K562 (cell line): ENCODE measurements at regions not wholly inside any gene's neighbourhood (a gene's known extent, or its start where the extent isn't known, plus 50 kb on each side); places are given as distances from the start of the nearest gene placed in this dataset.

Experiments
- ATAC-seq: fragments of 200-7000 bp; cut with Tn5 transposase; 3 replicates; pipeline ENCODE4 v1.9.1; 2020; ENCODE audit warnings: moderate library complexity
- BruUV-seq: library from RNA; stranded (reverse); fragments of 400-500 nt; replicated peaks from 2 replicates; lab custom pipeline; 2021; lab: Mats Ljungman, UMichigan
- CTCF ChIA-PET: fragments of 300-600 bp; formaldehyde crosslinking; extraction: SDS; loops from one replicate; lab custom pipeline; 2021; ENCODE audit warnings: low intra/inter-chr PET ratio; lab: Yijun Ruan, JAX
- POLR2A ChIA-PET: fragments of 300-600, 350-650 bp; sonication (Branson Sonifier 250); formaldehyde crosslinking; extraction: SDS; loops from one replicate; lab custom pipeline; 2021; ENCODE audit warnings: antibody characterized with exemption, inconsistent platforms; lab: Yijun Ruan, JAX
- DNase-seq, 4 experiments: peaks; one replicate each; pipeline versions ENCODE4 v3.0.0 to v3.0.0-alpha.2; 2011 to 2018; ENCODE audit warnings: low spot score in 3 of 4, mixed read lengths in 3 of 4; ENCODE audit errors: extremely low read depth in 1 of 4
- FAIRE-seq: peaks from 2 replicates; lab custom pipeline; 2011; peaks lifted over from hg19 to GRCh38; lab: Jason Lieb, UNC
- H2AFZ ChIP-seq: 2 replicates; pipeline ENCODE4 v1.6.0; 2011; ENCODE audit warnings: low read depth, low read length, control low read depth, inconsistent platforms
- H3K27ac ChIP-seq: fragments of 200-600 bp; 3 replicates; pipeline ENCODE4 v1.8.0; 2011; ENCODE audit warnings: low read depth, mild to moderate bottlenecking, control low read depth, inconsistent platforms, low read length, moderate library complexity, mixed read lengths; ENCODE audit errors: extremely low read depth
- H3K27me3 ChIP-seq, 2 experiments: fragments of 300-600 bp in 1 of 2; 2 replicates in 1 of 2; 3 replicates in 1 of 2; pipeline versions ENCODE4 v1.6.0 to v1.8.0; 2011; ENCODE audit warnings: inconsistent platforms in 2 of 2, low read length in 2 of 2, mild to moderate bottlenecking in 1 of 2, mixed read lengths in 1 of 2, moderate library complexity in 1 of 2; ENCODE audit not compliant: control insufficient read depth in 2 of 2, insufficient read depth in 2 of 2
- H3K36me3 ChIP-seq: fragments of 300-600 bp; 3 replicates; pipeline ENCODE4 v1.8.0; 2011; ENCODE audit warnings: mild to moderate bottlenecking, low read length, inconsistent platforms; ENCODE audit not compliant: control insufficient read depth, insufficient read depth
- H3K4me1 ChIP-seq, 2 experiments: fragments of 200-600 bp in 1 of 2; replicated peaks in 1 of 2; 2 replicates in 1 of 2; 3 replicates in 1 of 2; pipeline versions ENCODE4 v1.5.1 to v1.8.0; 2011; ENCODE audit warnings: inconsistent platforms in 2 of 2, low read length in 2 of 2, mild to moderate bottlenecking in 1 of 2, mixed read lengths in 1 of 2, moderate library complexity in 1 of 2; ENCODE audit not compliant: control insufficient read depth in 2 of 2, insufficient read depth in 2 of 2
- H3K4me2 ChIP-seq: 2 replicates; pipeline ENCODE4 v1.6.1; 2011; ENCODE audit warnings: low read length, control low read depth, inconsistent platforms, mixed read lengths; ENCODE audit not compliant: insufficient read depth
- H3K4me3 ChIP-seq: fragments of 200-600 bp; sonication (generic), shearing (Covaris generic); 2 replicates; pipeline ENCODE4 v1.5.1; 2016; ENCODE audit warnings: control low read depth, inconsistent platforms
- H3K79me2 ChIP-seq: fragments of 200-600 bp; 3 replicates; pipeline ENCODE4 v1.8.0; 2011; ENCODE audit warnings: low read length, inconsistent platforms; ENCODE audit not compliant: control insufficient read depth, insufficient read depth
- H3K9ac ChIP-seq, 2 experiments: 2 replicates each; pipeline versions ENCODE4 v1.6.0 to v1.6.1; 2011; ENCODE audit warnings: low read depth in 2 of 2, low read length in 2 of 2, control low read depth in 1 of 2, inconsistent platforms in 1 of 2, mild to moderate bottlenecking in 1 of 2, mixed read lengths in 1 of 2; ENCODE audit not compliant: insufficient read depth in 1 of 2
- H3K9me1 ChIP-seq: one replicate; pipeline ENCODE4 v1.6.0; 2011; ENCODE audit warnings: inconsistent platforms, mild to moderate bottlenecking, low read length, moderate library complexity; ENCODE audit not compliant: control insufficient read depth, insufficient read depth
- H3K9me3 ChIP-seq: replicated peaks from 2 replicates; pipeline ENCODE4 v1.5.1; 2011; ENCODE audit warnings: low read depth, low read length, inconsistent platforms; ENCODE audit not compliant: control insufficient read depth, insufficient read depth
- H4K20me1 ChIP-seq: replicated peaks from 2 replicates; pipeline ENCODE4 v1.6.1; 2011; ENCODE audit warnings: low read length, inconsistent platforms, mixed read lengths; ENCODE audit not compliant: control insufficient read depth, insufficient read depth
- CAMTA2 ChIP-seq: fragments of 250-450 bp; sonication (Bioruptor Pico); conservative IDR thresholded peaks from 2 replicates; pipeline ENCODE4 v1.5.1; 2022
- CBX1 ChIP-seq: sonication (generic); IDR thresholded peaks from 2 replicates; pipeline ENCODE4 v1.6.1; 2016; ENCODE audit warnings: antibody characterized with exemption, low read depth, mild to moderate bottlenecking
- CBX2 ChIP-seq: fragments of 200-600 bp; sonication (generic); IDR thresholded peaks from one replicate; pipeline ENCODE4 v1.6.1; 2012; ENCODE audit warnings: mild to moderate bottlenecking, low read length, inconsistent platforms; ENCODE audit not compliant: insufficient read depth, poor library complexity, severe bottlenecking
- CC2D1A ChIP-seq: fragments of 450-650 bp; IDR thresholded peaks from 2 replicates; pipeline ENCODE4 v1.6.1; 2017; ENCODE audit warnings: mild to moderate bottlenecking
- DMBX1 ChIP-seq: fragments of 250-450 bp; sonication (Bioruptor Pico); IDR thresholded peaks from 2 replicates; pipeline ENCODE4 v1.8.0; 2022; ENCODE audit warnings: inconsistent platforms, mild to moderate bottlenecking, moderate library complexity, borderline replicate concordance
- ETV6 ChIP-seq, 3 experiments: fragments of 150-350 bp in 1 of 3; sonication (generic) in 1 of 3; formaldehyde crosslinking in 1 of 3; IDR thresholded peaks; 2 replicates each; pipeline versions ENCODE4 v1.6.1 to v1.8.0; 2014 to 2022; ENCODE audit warnings: borderline replicate concordance in 2 of 3, low read depth in 2 of 3, antibody characterized with exemption in 1 of 3, low read length in 1 of 3, mild to moderate bottlenecking in 1 of 3, missing genetic modification reagents in 1 of 3
- FOXM1 ChIP-seq, 2 experiments: fragments of 450-650 bp in 1 of 2; sonication (generic) in 1 of 2; formaldehyde crosslinking in 1 of 2; IDR thresholded peaks; 2 replicates each; pipeline versions ENCODE4 v1.6.1 to v1.9.0; 2017 to 2022; ENCODE audit warnings: low read depth in 2 of 2, mild to moderate bottlenecking in 2 of 2, missing genetic modification reagents in 1 of 2, moderate library complexity in 1 of 2
- HNRNPL ChIP-seq: fragments of 200-400 bp; formaldehyde crosslinking; IDR thresholded peaks from 2 replicates; pipeline ENCODE4 v1.6.1; 2017; ENCODE audit warnings: low read depth, mild to moderate bottlenecking, low read length
- MCM7 ChIP-seq, 2 experiments: fragments of 450-650 bp; IDR thresholded peaks; 2 replicates each; pipeline ENCODE4 v1.6.1; 2016 to 2018
- NCOR1 ChIP-seq: fragments of 450-650 bp; IDR thresholded peaks from 2 replicates; pipeline ENCODE4 v1.6.1; 2016; ENCODE audit warnings: mild to moderate bottlenecking, moderate library complexity
- POLR2G ChIP-seq: fragments of 200-400 bp; formaldehyde crosslinking; IDR thresholded peaks from 2 replicates; pipeline ENCODE4 v1.6.1; 2017; ENCODE audit warnings: low read depth, mild to moderate bottlenecking, antibody characterized with exemption, low read length, moderate library complexity
- RFX1 ChIP-seq: fragments of 450-650 bp; IDR thresholded peaks from 2 replicates; pipeline ENCODE4 v1.6.1; 2016; ENCODE audit warnings: mild to moderate bottlenecking, moderate library complexity
- TBP ChIP-seq: optimal IDR thresholded peaks from 2 replicates; pipeline ENCODE3; 2011; ENCODE audit warnings: low read depth, low read length, improper control_type of control experiment
- ZNF384 ChIP-seq: IDR thresholded peaks from 2 replicates; pipeline ENCODE4 v1.6.1; 2012; ENCODE audit warnings: low read depth, low read length, improper control_type of control experiment
- ZNF764 ChIP-seq: fragments of 250-450 bp; sonication (Bioruptor Pico); IDR thresholded peaks from 2 replicates; pipeline ENCODE4 v1.4.0; 2020; ENCODE audit warnings: low read depth, mild to moderate bottlenecking, moderate library complexity
- WGBS: fragments of 100-300 bp; shearing (Covaris generic); methylation state at CpG from one replicate; pipeline ENCODE4 v1.1.6; 2016; ENCODE audit warnings: low coverage, mixed read lengths; ENCODE audit not compliant: insufficient coverage; ENCODE audit errors: missing lambda C conversion rate; 5-methylcytosine and 5-hydroxymethylcytosine counted together
- in situ Hi-C: fragments of 300-500 bp; cut with MboI; formaldehyde crosslinking; loops from 4 replicates; pipeline ENCODE4 v1.15.0; 2018; ENCODE audit warnings: inconsistent platforms, mixed read lengths
- intact Hi-C: fragments of 100-400 bp; cut with micrococcal nuclease; formaldehyde crosslinking; loops from 2 replicates; pipeline ENCODE4 v1.14.2; 2022

DNA sequence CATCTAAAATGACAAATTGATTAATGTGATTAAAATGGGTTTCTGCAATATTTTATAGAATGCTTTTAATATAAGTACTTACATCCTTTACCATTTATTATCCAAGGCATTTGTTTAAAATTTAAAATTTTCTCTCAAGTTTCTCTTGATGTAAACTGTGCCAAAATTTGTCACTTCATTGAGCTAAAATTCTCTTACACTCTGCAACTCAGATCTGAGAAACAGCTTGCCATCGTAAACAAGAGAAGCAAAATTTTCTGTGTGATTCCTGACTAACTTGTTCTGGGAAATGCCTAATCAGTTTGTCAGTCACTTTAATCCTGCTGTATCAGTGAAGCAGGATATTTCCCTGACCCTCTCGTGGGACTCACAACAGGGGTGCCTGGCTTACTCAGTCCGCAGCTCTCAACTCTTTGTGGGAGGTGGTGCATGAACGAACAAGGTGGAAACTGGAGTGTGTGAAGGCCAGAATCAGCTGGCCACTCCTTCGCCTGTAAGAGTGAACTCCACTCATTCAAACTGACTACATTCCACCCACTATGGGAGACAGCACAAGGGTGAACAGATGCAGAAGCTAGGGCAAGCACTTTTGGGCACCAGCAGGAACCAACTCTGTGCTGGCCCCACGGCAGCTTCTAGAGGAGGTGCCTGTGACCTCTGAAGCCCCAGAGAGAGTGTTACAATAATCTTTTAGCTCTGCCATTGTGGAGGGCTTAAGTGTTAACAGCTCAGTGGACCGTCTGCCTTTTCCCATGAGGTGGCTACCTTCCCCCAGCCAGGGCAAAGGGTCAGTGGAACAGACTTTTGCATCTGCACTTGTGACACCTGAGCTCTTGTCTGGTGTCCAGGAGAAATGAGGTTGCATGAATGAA lies 349.4 kb downstream of the FAT4 start:
- Histone ChIP-seq H3K9ac (no peak overlapping the region), H3K27me3 (no peaks in the 10 kb centered on the region), H3K79me2 (no peaks in the 10 kb centered on the region), H3K36me3 (no peaks in the 10 kb centered on the region), H3K4me2 (no peak overlapping the region), H3K27ac (no peak overlapping the region), H3K4me3 (no peak overlapping the region), H3K9me1 (no peaks in the 10 kb centered on the region), H4K20me1 (no peaks in the 10 kb centered on the region), H3K9me3 (no peaks in the 10 kb centered on the region), H2AFZ (no peak overlapping the region), H3K4me1 (no peaks in the 10 kb centered on the region)
- no TSS peak for BruUV-seq
- WGBS, result 2% methylated on average over 7 of the region's 7 CpGs
- ChIA-PET CTCF (no interaction called here), POLR2A (interaction anchor here (1.2 kb wide), 1 partner anchor 17 kb away, joined by 3 read pairs; no protein-coding TSS in a partner anchor)
- DNase-seq, result no peak
- intact Hi-C loops (no loop called here), in situ Hi-C loops (no loop called here)
- no peak for FAIRE-seq
- no peak for ATAC-seq
- TF ChIP-seq ZNF764 (CRISPR knock-in tag), result no peak
- no peak for TF ChIP-seq TBP
- no peak for TF ChIP-seq RFX1
- TF ChIP-seq FOXM1 (IDR thresholded peaks at IDR 0.05; ENCODE audit: low read depth), result no peak
- TF ChIP-seq FOXM1 (CRISPR knock-in tag; IDR thresholded peaks at IDR 0.05; ENCODE audit: low read depth), result no peak
- TF ChIP-seq NCOR1, result no peak
- no peak for TF ChIP-seq MCM7 (IDR thresholded peaks at IDR 0.05)
- TF ChIP-seq HNRNPL, result no peak
- no peak for TF ChIP-seq POLR2G
- no peak for TF ChIP-seq ETV6 (IDR thresholded peaks at IDR 0.05; ENCODE audit: borderline replicate concordance in 1 of 2, low read depth in 2 of 2, low read length in 1 of 2)
- no peak for TF ChIP-seq ETV6 (CRISPR knock-in tag; IDR thresholded peaks at IDR 0.05; ENCODE audit: borderline replicate concordance)
- no peak for TF ChIP-seq DMBX1 (CRISPR knock-in tag)
- TF ChIP-seq CAMTA2 (CRISPR knock-in tag), result no peak
- TF ChIP-seq CBX1, result no peak
- no peak for TF ChIP-seq ZNF384
- TF ChIP-seq CC2D1A, result no peak
- no peak for TF ChIP-seq CBX2
